NT2/D1 (cell line): ENCODE measurements at regions not wholly inside any gene's neighbourhood (a gene's known extent, or its start where the extent isn't known, plus 50 kb on each side); places are given as distances from the start of the nearest gene placed in this dataset.

Source experiments
- DNase-seq: peaks from one replicate; pipeline ENCODE4 v3.0.0-alpha.2; 2011; ENCODE audit warnings: low read depth, low spot score
- H3K27me3 ChIP-seq: 2 replicates; pipeline ENCODE4 v1.6.0; 2011; ENCODE audit warnings: mild to moderate bottlenecking; ENCODE audit not compliant: insufficient read length, insufficient read depth
- H3K36me3 ChIP-seq: 2 replicates; pipeline ENCODE4 v1.6.1; 2011; ENCODE audit warnings: mild to moderate bottlenecking, low read length, mixed read lengths; ENCODE audit not compliant: insufficient read depth, insufficient read length
- H3K4me1 ChIP-seq: 2 replicates; pipeline ENCODE4 v1.5.1; 2011; ENCODE audit not compliant: insufficient read depth, insufficient read length
- H3K4me3 ChIP-seq: 2 replicates; pipeline ENCODE4 v1.5.1; 2011; ENCODE audit warnings: low read depth; ENCODE audit not compliant: insufficient read length
- H3K9ac ChIP-seq: 2 replicates; pipeline ENCODE4 v1.6.0; 2011; ENCODE audit warnings: low read depth; ENCODE audit not compliant: insufficient read length
- H3K9me3 ChIP-seq: 2 replicates; pipeline ENCODE4 v1.5.1; 2011; ENCODE audit warnings: mild to moderate bottlenecking, low read length; ENCODE audit not compliant: insufficient read depth
- SUZ12 ChIP-seq: IDR thresholded peaks from 2 replicates; pipeline ENCODE4 v1.6.1; 2011; ENCODE audit not compliant: insufficient read length, insufficient read depth; ENCODE audit errors: extremely low read depth
- YY1 ChIP-seq: IDR thresholded peaks from 2 replicates; pipeline ENCODE4 v1.6.1; 2011; ENCODE audit not compliant: insufficient read length, insufficient read depth
- ZNF274 ChIP-seq: IDR thresholded peaks from 2 replicates; pipeline ENCODE4 v1.6.1; 2011; ENCODE audit warnings: mild to moderate bottlenecking, low read depth, low read length

- Histone ChIP-seq H3K36me3 (no peaks in the 10 kb centered on the region), H3K27me3 (no peaks in the 10 kb centered on the region), H3K4me1 (no peaks in the 10 kb centered on the region), H3K9me3 (no peaks in the 10 kb centered on the region), H3K4me3 (no peak overlapping the region), H3K9ac (no peak overlapping the region)
- DNase-seq, result no peak
- TF ChIP-seq SUZ12 (no peak), YY1 (no peak), ZNF274 (no peak)
Measured at GRCh38 chr5:155068616-155069100, 55.1 kb downstream of the KIF4B start.

- TF ChIP-seq SUZ12 (no peak), YY1 (no peak), ZNF274 (no peak)
- no peak for DNase-seq
- no peaks in the 10 kb centered on the region for H3K36me3 ChIP-seq
- H3K4me1 ChIP-seq, result no peaks in the 10 kb centered on the region
- no peaks in the 10 kb centered on the region for H3K27me3 ChIP-seq
- H3K9me3 ChIP-seq, result no peaks in the 10 kb centered on the region
- H3K4me3 ChIP-seq, result no peak overlapping the region
- no peak overlapping the region for H3K9ac ChIP-seq
Measured at GRCh38 chr5:155069961-155070360, 56.4 kb downstream of the KIF4B start.

GRCh38 chr5:155070781-155071180 is 57.2 kb downstream of the KIF4B start:
- Histone ChIP-seq H3K4me3 (no peak overlapping the region), H3K4me1 (no peaks in the 10 kb centered on the region), H3K27me3 (no peaks in the 10 kb centered on the region), H3K9ac (no peak overlapping the region), H3K36me3 (no peaks in the 10 kb centered on the region), H3K9me3 (no peaks in the 10 kb centered on the region)
- DNase-seq, result no peak
- TF ChIP-seq YY1 (no peak), SUZ12 (no peak)

- Histone ChIP-seq H3K4me3 (no peak overlapping the region), H3K9ac (no peak overlapping the region), H3K36me3 (no peaks in the 10 kb centered on the region), H3K9me3 (no peaks in the 10 kb centered on the region), H3K27me3 (no peaks in the 10 kb centered on the region), H3K4me1 (no peaks in the 10 kb centered on the region)
- TF ChIP-seq ZNF274, result no peak
- no peak for TF ChIP-seq SUZ12
- TF ChIP-seq YY1, result no peak
- no peak for DNase-seq
Measured at GRCh38 chr5:155076379-155076778, 62.8 kb downstream of the KIF4B start.

- H3K27me3 ChIP-seq, result no peaks in the 10 kb centered on the region
- TF ChIP-seq SUZ12 (no peak), ZNF274 (no peak), YY1 (no peak)
- no peaks in the 10 kb centered on the region for H3K36me3 ChIP-seq
- no peak for DNase-seq
- no peak overlapping the region for H3K9ac ChIP-seq
- no peak overlapping the region for H3K4me3 ChIP-seq
- H3K9me3 ChIP-seq, result no peaks in the 10 kb centered on the region
- no peaks in the 10 kb centered on the region for H3K4me1 ChIP-seq
Measured at GRCh38 chr5:155079698-155080097, 66.1 kb downstream of the KIF4B start.

GRCh38 chr5:155080721-155081120 is 67.2 kb downstream of the KIF4B start:
- TF ChIP-seq YY1 (no peak), SUZ12 (no peak), ZNF274 (no peak)

GRCh38 chr5:155081618-155082017 is 68.1 kb downstream of the KIF4B start:
- Histone ChIP-seq H3K9ac (no peak overlapping the region), H3K27me3 (no peaks in the 10 kb centered on the region), H3K36me3 (no peaks in the 10 kb centered on the region), H3K9me3 (no peaks in the 10 kb centered on the region), H3K4me1 (no peaks in the 10 kb centered on the region), H3K4me3 (no peak overlapping the region)
- no peak for DNase-seq
- TF ChIP-seq SUZ12, result no peak
- no peak for TF ChIP-seq YY1
- TF ChIP-seq ZNF274, result no peak

More at GRCh38 chr5:155080721-155081120, 67.2 kb downstream of the KIF4B start:
- H3K27me3 ChIP-seq, result no peaks in the 10 kb centered on the region
- no peaks in the 10 kb centered on the region for H3K9me3 ChIP-seq
- H3K4me3 ChIP-seq, result no peak overlapping the region
- H3K4me1 ChIP-seq, result no peaks in the 10 kb centered on the region
- H3K36me3 ChIP-seq, result no peaks in the 10 kb centered on the region
- H3K9ac ChIP-seq, result no peak overlapping the region
- no peak for DNase-seq

- H3K4me3 ChIP-seq, result no peak overlapping the region
- H3K36me3 ChIP-seq, result no peaks in the 10 kb centered on the region
- H3K9me3 ChIP-seq, result no peaks in the 10 kb centered on the region
- TF ChIP-seq ZNF274, result no peak
- TF ChIP-seq SUZ12, result no peak
- TF ChIP-seq YY1, result no peak
- no peak overlapping the region for H3K9ac ChIP-seq
- DNase-seq, result no peak
- no peaks in the 10 kb centered on the region for H3K27me3 ChIP-seq
- H3K4me1 ChIP-seq, result no peaks in the 10 kb centered on the region
Measured at GRCh38 chr5:155082401-155082800, 68.8 kb downstream of the KIF4B start.
